SH-SY5Y (cell line): ENCODE measurements at regions not wholly inside any gene's neighbourhood (a gene's known extent, or its start where the extent isn't known, plus 50 kb on each side); places are given as distances from the start of the nearest gene placed in this dataset.

Experiments
- GATA2 ChIP-seq: IDR thresholded peaks from 2 replicates; pipeline ENCODE4 v1.6.1; 2011; ENCODE audit warnings: mild to moderate bottlenecking, low read depth, low read length
- GATA3 ChIP-seq: IDR thresholded peaks from 2 replicates; pipeline ENCODE4 v1.6.1; 2011; ENCODE audit warnings: low read depth, mild to moderate bottlenecking, low read length, moderate library complexity

DNA sequence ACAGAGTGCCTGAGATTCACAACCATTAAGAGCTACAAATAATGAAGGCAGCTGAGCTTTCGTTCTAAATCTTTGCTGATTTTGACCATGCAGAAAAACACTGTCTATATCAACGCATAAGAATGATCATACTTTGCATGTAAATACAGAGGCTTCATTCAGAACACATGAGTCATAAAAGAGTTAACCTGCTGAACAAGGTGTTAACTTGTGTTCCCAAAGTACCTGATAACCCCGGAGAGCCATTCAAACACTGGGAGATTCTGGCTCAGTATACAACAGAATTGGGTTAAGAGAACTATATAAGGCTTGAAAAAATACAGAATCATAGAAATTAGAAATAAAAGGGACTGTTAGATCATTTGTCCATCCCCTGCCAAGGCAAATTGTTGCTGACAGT, 964.3 kb upstream of the TENM3 start:
- TF ChIP-seq GATA2 (no peak), GATA3 (no peak)

DNA sequence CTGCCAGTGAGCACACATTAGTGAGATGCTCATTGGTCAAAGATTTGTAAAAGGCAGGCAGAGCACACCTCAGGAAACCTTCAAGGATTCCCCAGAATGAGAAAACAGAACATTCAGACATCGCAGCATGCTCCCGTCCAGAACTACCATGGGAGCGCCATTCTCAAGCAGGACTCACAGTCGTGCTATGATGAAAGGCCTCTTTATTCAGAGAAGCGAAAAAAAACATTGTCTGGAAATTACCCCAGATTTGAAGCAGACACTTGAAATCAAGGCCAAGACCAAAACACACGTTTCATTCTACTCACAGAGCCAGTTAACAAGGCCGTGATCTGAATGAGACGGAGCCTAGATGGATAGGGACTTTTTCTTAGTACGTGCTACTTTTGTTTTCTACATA, 961.8 kb upstream of the TENM3 start:
- TF ChIP-seq GATA3, result no peak
- no peak for TF ChIP-seq GATA2

DNA sequence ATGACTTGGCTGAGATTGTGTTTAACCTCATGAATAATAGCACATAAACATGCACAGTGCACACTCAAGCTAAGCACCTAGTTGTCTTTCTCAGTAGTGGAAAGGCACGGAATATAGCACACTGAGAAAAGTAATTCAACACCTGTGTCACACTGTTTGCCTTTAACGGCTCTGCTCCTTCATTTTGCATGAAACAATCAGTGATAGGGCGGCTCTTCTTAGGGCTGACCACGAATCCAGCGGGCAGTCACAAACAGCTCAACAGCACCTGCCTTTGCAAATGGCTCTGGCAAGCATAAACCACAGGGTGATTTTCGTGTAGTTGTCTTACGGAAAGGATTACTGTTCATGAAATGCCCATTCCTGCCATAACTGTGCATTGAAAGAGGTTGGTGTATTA, 954.0 kb upstream of the TENM3 start:
- TF ChIP-seq GATA3, result no peak
- TF ChIP-seq GATA2, result no peak

DNA sequence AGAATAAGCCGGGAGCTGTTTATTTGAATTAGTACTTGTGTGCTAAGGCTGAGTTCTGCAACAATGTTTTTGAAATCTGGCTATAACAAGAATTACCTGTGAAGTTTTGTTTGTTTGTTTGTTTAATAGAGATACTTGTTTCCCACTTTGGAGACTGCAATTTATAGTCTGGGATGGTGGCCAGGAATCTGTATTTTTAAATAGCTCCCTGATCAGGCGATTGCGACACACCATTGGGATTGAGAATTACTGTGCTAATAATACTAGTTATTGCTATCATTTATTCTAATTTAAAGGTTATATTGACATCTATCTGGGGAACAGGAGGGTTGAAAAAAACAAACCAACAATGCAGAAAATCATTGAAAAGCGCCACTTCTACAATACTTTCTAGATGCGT, 951.6 kb upstream of the TENM3 start:
- no peak for TF ChIP-seq GATA2
- no peak for TF ChIP-seq GATA3

DNA sequence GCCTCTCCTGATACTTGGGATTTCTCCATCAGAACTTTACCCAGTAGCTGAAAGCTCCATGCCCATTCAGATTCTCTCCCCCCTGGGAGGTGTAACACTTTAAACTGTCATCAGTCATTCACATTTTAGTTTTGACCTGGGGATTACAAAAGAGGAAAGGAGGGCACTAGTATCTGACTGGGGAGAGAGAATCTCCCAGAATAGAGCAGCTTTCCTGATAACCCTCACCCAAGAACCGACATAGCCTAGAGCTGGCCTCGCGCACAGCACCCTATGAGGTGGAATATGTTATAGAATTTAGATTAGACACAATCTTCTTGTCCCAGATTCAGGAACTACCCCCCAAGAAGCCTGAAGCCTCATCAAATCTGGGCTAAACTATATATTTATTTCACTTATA, 950.2 kb upstream of the TENM3 start:
- TF ChIP-seq GATA2 (no peak), GATA3 (no peak)

DNA sequence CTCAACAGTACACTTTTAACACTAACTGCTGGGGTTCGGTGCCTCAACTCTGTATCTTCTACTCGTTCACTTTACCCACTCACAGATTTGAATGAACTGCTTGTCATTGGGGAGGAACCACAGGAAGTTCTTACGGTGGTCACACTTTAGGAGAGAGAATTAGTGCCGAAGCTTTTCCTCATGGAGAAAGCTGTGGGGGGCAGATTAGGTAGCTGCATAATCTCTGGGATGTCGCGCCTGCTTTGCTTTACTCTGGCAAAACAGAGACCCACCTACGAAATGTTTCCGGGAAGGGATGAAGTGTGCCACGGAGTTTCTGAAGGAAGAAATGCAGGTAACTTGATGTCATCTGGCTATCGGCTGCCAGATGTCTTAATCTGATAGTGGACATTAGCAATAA, 949.7 kb upstream of the TENM3 start:
- TF ChIP-seq GATA2 (no peak), GATA3 (no peak)

DNA sequence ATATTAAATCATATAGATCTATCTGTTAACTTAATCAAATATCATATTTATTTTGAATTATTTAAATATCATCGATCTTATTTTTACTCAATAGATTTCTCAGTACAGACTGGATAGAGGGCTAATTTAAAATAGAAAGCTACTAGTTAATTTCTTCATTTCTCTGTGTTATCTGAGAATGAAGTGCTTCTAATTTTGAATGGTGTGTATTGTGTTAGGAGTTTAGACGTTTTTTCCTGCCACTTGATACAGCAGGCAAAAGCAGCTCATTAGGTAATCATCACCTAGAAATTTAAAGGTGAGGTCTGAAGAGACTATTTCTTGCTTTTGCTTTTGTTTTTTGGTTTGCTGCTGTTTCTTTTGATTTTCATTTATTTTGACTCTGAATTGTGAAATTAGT, 948.8 kb upstream of the TENM3 start:
- TF ChIP-seq GATA2 (no peak), GATA3 (no peak)

DNA sequence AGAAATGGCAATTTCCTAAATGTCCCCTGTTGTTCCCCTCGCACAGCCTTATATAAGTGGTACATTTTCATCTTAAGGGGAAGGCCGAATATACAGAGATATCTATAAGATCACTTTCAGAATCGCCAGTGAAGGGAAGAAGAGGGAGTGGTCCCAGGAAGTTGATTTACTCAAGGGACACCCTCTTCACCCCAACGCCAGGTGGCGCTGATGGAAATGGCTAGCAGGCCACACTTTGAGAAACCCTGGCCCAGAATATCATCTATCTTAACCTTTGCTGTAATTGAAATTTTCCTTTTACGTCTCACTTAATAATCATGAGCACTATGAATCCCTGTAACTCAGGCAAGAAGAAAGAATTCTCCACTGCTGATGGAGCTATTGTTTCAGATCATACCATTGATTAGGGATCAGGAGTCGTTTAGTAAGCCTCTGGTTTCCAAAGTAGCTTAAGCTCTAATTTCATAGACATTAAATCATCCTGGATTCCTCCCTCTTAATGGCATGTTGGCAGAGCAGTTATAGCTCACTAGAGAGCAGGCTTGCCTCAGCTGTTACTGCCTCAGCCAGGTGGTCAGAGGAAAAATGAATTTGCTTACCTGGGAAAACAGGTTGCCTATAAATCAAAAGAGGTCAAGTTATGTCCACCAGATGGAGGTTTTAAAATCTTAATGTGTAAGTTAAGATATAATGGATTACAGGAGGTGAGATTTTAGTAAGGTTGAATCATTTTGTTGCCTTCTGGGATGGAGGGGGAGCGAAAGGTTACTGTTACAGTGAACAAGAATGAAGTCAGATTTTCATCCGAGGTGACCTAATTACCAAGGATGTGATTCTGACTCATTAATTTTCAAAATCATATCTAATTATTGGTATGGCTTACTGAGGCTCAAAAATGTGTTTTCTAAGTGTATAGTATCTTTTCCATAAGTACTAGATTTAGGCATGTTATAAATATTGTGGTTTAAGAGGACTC, 941.2 kb upstream of the TENM3 start:
- no peak for TF ChIP-seq GATA3
- TF ChIP-seq GATA2, result no peak

DNA sequence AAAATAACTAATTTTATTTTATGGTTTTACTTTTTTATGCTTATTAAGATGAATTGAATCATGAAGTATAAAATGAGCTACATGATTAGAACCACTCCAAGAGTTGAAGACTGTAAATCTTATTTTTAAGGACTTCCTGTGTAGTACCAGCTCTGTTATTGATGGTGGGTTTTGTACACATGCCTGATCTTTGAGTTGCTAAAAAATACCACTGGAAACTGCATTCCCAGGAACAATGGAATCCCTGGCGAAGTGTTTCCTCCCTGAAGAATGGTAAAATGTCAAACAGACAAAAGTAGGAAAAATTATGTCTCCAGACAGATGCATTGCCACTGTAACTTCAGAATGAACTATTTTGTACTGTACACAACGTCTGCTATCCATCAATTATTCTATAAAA, 935.4 kb upstream of the TENM3 start:
- no peak for TF ChIP-seq GATA2
- TF ChIP-seq GATA3, result no peak

DNA sequence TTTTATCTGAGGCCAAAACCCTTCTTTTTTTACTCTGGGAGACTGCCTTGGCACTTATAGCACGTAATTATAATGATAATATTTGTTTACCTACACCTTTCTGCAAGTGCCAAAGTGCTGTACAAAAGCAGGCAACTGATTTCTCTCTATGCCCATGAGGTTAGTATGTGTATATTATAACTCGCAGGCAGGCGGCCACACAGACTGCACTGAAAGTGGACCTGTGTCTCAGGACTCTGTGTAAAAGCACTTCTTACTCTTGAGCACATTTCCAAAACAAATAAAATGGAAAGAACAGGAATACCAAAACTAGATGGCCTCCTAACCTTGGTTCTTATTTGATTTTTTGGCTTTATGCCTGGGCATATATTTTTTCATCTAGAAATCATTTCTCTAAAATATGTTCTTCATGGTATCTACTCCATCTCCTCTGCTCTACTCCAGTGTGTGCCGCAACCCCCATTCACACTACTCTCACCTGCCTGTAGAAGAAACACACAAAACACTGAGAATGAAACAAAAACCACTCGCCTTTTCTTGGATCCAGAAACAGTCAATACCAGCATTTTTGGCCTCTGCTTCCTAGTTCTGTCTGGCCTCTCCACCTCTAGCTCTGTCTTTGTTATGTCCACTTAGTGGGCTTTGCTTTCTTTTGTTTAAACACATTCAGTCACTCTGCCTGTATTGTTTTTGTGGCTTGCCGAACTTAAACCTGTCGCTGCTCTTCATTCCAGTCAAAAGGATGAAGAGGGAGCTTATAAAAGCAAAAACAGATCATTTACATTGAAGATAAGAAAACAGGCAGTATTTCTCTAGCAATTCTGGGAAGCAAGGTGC, 934.5 kb upstream of the TENM3 start:
- TF ChIP-seq GATA2 (no peak), GATA3 (no peak)

DNA sequence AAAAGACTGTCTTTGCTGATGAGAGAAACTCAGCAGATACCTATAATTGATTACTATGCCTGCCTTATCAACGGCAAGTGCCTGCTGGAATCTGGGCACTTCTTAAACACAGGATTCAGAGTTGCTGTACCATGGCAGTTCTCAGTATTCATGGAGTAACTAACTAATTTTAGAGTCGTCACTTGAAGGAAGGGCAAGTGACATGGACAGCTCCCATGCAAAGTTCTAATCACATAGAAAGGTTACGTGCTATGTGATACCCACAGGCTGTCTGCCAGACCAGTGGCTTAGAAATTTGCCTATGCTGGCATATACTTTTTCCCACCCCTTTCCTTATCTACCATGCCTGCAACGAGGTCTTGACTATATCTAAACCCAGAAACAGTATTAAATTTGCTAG, 931.1 kb upstream of the TENM3 start:
- no peak for TF ChIP-seq GATA2
- no peak for TF ChIP-seq GATA3

DNA sequence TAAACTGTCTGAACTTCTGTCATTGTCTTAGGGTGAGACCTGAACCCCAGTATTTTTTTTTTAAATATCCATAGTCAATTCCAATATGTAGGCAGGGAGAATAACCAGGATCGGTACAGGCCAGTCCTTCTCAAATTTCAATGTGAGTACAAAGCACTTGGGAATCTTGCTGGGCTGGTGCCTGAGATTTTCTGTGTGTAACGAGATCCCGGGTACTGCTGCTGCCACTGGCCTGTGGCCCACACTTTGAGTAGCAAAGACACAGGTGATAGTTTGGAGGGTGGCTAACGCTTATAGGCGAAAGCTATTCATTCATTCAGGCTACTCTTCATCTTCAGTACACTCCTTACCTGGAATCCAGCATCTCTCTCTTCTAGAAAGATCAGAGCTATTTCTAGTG, 923.6 kb upstream of the TENM3 start:
- TF ChIP-seq GATA3 (no peak), GATA2 (no peak)

DNA sequence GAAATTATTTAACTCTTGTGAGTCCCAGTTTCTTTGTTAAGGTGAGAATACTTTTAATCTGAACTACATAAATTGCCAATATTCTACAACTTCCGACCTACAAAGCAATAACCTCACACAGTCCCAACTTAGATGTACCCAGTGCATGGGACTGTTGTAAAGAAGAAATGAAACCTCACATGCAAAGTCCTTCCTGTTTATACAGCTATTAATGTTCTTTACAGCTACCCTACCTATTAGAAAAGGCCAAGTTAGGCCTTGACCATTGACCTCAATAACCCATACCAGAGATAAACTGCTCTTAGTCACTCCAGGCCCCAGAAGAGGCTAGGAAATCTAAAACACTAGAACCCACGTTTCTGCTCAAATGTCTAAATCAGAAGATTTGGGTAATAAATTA, 920.1 kb upstream of the TENM3 start:
- TF ChIP-seq GATA3 (no peak), GATA2 (no peak)

DNA sequence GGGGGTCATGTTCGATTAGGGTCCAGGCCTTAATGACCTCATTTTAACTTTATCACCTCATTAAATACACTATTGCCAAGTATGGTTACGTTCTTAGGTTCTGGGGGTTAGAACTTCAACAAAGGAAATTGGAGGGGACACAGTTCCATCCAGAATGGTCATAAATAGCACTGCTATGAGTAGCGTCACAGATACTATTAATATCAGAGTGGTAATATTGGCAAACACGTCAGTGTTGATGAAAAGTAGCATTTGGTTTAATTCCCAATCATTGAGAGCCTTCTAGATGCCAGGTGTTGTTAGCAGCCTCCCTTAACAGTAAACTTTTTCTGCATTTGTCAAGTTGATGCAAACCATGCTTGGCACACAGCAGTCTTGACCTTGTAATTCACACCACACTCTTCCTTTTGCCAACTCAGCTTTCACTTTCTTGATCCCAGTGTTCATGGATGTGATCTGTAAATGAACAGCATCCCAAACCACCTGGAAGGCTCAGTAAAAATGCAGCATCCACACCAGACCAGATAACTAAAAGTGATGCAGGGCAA, 912.5 kb upstream of the TENM3 start:
- no peak for TF ChIP-seq GATA2
- TF ChIP-seq GATA3, result no peak
